HG03565 (cell line): ENCODE measurements at regions not wholly inside any gene's neighbourhood (a gene's known extent, or its start where the extent isn't known, plus 50 kb on each side); places are given as distances from the start of the nearest gene placed in this dataset.

Source experiments
- ATAC-seq: cut with Tn5 transposase; IDR thresholded peaks from one replicate; pipeline ENCODE4 v1.9.1; 2021; ENCODE audit warnings: mild to moderate bottlenecking, moderate library complexity; ENCODE audit not compliant: unreplicated experiment

GRCh38 chr4:17187003-17187402 lies 288.6 kb upstream of the LDB2 start:
- no peak for ATAC-seq

DNA sequence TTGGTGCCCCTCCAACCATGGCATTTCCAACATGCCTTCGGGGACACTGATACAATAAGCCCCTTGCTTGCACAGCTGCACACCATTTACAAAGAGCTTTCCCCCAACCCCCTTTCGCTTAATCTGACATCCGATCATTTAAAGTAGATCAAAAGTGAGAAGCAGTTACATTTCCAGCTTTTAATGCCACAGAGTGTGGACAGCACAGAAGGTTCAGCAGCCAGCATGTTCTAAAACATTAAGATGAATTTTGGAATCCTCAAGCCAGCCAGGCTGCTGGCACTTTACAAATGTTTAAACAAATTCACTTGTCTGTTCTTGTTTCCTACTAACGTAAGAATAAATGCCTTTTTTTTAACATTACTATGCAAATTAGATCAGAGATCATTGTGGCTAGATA lies 284.4 kb upstream of the LDB2 start:
- ATAC-seq = no peak

DNA sequence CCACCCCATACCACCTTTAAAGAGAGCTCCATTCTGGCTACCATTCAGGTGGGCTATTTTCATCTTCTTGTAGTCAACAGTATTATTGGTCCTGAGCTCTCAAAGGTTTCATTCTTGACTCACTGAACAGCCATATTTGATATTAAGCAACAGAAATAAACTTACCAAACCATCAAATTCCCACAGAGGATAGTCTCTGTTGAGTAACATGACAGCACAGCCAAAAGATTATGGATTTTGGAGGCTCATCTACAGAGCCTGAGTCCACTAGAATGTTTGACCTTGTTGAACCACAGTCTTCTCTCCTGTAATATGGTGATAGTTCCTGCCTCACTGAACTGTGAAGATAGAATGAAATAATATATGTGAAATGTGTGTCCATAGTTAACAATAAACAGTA lies 276.3 kb upstream of the LDB2 start:
- no peak for ATAC-seq

DNA sequence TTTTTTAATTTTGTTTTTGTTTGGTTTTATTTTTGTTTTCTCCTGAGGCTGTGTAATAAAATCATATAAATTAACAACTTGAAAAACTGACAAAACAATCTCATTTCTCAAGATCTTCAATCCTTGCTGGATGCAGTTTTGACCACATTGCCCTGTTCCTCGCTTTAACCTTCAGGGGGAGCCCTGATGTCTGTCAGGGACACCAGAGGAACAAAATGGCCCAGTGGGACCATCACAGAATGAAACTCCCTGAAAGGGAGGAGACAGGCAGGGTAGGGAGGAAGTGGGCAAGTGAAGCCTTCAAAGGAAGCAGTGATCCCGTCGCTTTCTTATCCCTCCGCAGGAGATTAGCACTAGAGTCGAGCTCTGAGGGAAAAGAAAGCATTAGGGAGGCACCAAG lies 274.9 kb upstream of the LDB2 start:
- no peak for ATAC-seq

DNA sequence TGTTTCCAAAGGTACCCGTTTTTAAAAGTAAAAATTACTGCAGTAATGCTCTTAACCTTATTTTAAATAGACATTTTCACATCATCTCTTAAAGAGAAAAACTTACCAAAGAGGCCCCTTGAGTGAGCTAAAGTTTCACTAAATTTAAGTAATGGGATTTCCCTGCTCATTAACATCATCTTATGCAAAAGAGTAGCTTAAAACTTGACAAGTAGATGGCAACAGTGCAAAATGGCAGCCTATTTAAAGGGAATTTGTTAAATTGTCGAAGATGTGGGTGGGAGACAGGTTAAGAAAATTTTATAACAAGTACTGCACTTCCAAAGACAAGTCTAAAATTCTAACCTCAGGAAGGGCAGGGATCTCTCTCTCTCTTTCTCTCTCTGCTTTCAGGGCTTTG lies 271.7 kb upstream of the LDB2 start:
- ATAC-seq = no peak

DNA sequence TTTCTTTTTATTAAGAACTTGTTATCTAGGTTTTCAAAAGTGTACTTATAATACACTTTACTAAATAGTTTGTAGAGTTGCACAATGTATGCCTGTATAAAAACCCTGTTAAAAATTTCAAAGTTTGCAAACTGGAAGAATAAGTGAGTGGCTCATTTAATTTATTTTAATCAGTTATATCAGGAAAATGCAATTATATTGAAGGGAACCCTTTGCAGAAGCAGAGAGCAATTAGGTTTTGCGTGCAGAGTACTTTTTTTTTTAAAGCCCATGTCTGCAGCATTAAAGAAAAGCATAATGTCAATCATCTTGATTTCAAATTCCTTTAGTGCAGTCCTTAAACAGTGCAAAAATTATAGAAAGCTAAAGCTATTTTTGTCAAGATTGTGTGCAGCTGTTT lies 271.3 kb upstream of the LDB2 start:
- ATAC-seq = no peak

- ATAC-seq = no peak
Measured at GRCh38 chr4:17168571-17168970, 270.1 kb upstream of the LDB2 start.

DNA sequence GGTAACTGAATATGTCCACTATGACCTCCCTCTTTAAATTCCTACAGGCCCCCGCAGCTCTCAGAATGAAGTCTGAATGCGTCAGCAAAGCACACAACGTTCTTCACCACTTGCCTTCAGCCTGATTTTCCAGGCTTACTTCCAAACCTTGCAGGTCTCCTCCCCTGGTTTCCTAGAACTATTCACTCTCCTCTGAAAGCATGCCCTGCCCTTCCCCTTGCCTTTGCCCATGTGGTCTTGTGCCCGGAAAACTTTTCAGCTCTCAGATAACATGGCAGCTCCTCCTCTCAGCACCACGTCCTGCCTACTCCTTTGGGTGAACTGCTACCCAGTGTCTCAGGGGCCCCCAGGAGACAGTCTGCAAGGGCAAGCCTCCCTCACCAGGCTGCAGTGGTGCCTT lies 268.5 kb upstream of the LDB2 start:
- ATAC-seq = no peak

DNA sequence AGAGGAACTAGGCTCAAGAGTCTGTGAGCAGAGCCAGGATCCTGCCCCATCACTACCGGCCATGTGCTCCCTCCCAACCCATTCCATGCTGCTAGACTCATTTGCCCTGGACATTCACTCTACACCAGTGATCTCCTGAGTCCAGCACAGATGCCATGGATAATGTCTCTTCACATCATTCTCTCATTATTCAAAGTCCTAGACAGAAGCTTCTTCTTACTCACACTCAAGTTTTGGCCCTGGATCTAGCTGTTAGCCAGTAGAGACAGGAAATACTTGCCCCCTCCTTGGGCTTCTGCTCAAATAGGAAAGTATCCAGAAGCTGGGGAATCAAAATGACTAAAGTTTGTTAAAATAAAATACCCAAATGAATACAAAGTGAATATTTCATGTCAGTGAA lies 266.8 kb upstream of the LDB2 start:
- ATAC-seq = no peak

- no peak for ATAC-seq
Measured at GRCh38 chr4:17164666-17165065, 266.2 kb upstream of the LDB2 start.

GRCh38 chr4:17163156-17163771 lies 264.8 kb upstream of the LDB2 start:
- no peak for ATAC-seq

GRCh38 chr4:17157304-17157703 lies 258.9 kb upstream of the LDB2 start:
- ATAC-seq = no peak

- ATAC-seq = no peak
Measured at GRCh38 chr4:17155486-17155885, 257.0 kb upstream of the LDB2 start.

DNA sequence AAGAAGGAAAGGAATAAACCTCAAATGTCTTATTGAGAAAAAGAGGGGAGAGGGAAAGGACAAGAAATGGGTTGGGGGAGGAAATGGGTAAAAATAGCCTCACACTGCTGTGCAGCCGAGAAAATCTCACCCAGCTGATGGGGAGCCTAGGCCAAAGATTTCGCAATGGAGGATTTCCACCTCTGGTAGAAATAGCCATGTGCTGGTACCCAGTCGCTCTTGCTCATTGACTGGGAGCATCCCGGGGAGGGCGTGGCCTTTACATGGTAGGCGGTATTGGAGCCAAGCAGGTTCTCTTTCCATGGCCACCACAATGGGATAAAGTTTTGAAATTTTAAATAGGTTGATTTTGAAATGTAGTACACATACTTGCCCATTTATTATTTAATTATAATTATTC lies 255.1 kb upstream of the LDB2 start:
- no peak for ATAC-seq

DNA sequence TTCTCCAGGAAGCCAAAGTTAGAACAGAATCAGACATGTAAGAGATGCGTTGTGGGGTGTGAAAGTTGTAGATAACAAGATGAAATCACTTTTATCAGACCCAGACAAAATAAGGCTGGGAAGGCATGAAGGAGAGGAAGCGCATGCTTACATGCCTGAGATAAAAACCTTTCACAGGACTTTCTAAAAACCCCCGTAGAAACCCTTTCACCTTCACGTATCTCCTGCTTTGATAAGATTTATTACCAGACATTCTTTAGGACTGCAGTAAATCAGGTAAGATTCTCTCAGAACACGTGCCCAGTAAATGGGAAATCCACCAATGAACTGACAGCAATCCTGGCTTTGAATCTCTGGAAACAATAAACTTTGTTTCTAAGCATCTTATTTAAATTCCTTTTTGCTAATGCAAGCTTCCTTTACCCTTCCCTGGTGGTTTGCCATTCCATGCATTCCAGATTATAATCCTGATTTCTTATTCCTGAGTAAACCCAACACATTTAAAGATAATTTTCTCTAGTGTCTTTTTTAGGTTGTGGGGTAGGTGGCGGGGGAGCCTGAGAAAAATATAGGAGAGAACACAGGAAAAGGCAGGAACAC lies 254.6 kb upstream of the LDB2 start:
- ATAC-seq = no peak

DNA sequence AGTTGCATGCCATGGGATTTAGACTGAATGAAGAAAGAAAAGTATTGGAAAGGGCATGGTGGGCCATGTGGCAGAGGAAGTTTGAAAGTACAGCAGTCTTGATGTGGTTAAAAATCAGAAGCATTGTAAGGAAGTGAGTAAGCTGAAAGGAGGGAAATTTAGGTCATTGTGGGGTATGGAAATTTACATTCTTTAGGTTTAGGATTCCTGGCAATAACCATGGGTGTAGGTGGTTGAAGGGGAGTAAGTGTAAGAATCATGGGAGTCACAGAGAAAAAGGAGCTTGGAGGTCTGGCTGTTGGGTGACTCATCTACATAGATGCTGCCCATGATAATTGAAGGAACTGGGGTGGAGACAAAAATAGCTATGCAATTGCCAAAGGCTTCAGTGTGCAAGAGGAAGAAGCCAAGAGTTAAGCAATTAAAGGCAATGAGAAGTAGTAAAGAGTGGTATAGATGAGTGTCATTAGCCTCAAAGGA lies 243.8 kb upstream of the LDB2 start:
- no peak for ATAC-seq

GRCh38 chr4:17138847-17139246 lies 240.4 kb upstream of the LDB2 start:
- no peak for ATAC-seq

- no peak for ATAC-seq
Measured at GRCh38 chr4:17134565-17134964, 236.1 kb upstream of the LDB2 start.

DNA sequence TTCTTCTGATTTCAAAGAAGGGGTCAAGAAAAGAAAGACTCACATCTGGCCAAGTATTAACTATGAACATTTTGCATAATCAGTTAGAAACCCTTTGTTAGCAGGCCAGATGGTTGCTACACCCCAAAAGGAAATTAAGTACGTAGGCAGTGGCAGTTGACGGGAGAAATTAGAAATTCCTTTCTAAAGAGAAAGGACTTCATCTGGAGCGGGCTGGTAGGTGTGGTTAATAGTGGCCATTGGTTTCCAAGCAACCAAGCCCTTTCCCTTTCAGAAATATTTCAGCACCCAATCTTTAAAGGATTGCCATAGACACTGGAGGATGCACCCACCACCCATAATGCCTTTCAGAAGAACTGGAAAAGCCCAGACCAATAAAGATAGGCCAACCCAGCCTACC lies 235.7 kb upstream of the LDB2 start:
- ATAC-seq = no peak

- ATAC-seq = no peak
Measured at GRCh38 chr4:17132226-17132625, 233.8 kb upstream of the LDB2 start.

- no peak for ATAC-seq
Measured at GRCh38 chr4:17128268-17128667, 229.8 kb upstream of the LDB2 start.

GRCh38 chr4:17126321-17126966 lies 228.0 kb upstream of the LDB2 start:
- ATAC-seq = no peak

GRCh38 chr4:17124767-17125166 lies 226.3 kb upstream of the LDB2 start:
- no peak for ATAC-seq
